SU-DHL-6 (cell line): ENCODE measurements at regions not wholly inside any gene's neighbourhood (a gene's known extent, or its start where the extent isn't known, plus 50 kb on each side); places are given as distances from the start of the nearest gene placed in this dataset.

ENCODE experiments used
- CTCF ChIP-seq: fragments of 200-600 bp; sonication (generic); IDR thresholded peaks from one replicate; pipeline ENCODE4 v1.5.1; 2017; ENCODE audit warnings: antibody characterized with exemption, mild to moderate bottlenecking, low read length, moderate library complexity; ENCODE audit not compliant: insufficient read depth, poor library complexity, severe bottlenecking
- EZH2phosphoT487 ChIP-seq: fragments of 200-600 bp; sonication (generic), shearing (Covaris generic); conservative IDR thresholded peaks from 2 replicates; pipeline ENCODE4 v1.6.1; 2018; ENCODE audit warnings: mild to moderate bottlenecking, antibody characterized with exemption, low read length, moderate library complexity, mixed read lengths

DNA sequence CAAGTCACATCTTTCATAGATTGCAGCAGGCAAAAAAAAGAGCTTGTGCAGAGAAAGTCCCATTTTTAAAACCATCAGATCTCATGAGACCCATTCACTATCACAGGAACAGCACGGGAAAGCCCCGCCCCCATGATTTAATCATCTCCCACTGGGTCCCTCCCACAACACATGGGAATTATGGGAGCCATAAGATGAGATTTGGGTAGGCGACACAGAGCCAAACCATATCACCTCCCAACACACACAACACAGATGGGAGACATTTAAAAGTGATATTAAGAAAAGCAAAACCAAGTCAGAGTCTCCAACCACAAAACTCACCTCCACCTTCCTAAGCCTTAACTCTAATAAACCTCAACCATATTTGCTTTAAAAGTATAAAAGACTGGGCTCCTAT lies 61.5 kb upstream of the TIAM1 start:
- TF ChIP-seq CTCF (no peak), EZH2phosphoT487 (no peak)
